ENCODE measurements at regions not wholly inside any gene's neighbourhood (a gene's known extent, or its start where the extent isn't known, plus 50 kb on each side); places are given as distances from the start of the nearest gene placed in this dataset.

- Mint-ChIP-seq H3K27me3 (peaks cover 0 to 7% of the 10 kb centered on the region in 2 donors), H3K36me3 (no peaks in the 10 kb centered on the region), H3K4me3 (no peak overlapping the region), H3K9me3 (peaks cover 0 to 2% of the 10 kb centered on the region in 2 donors), H3K27ac (no peak overlapping the region), H3K4me1 (no peaks in the 10 kb centered on the region)
- no peak for ATAC-seq (replicated peaks)
- DNase-seq = no peak
These were observed 390.4 kb upstream of the KIF2A start for GRCh38 chr5:61915646-61916045.

- DNase-seq (no peak), ATAC-seq (replicated peaks) (no peak)
- peaks cover 0 to 2% of the 10 kb centered on the region in 2 donors for H3K9me3 Mint-ChIP-seq
- H3K36me3 Mint-ChIP-seq = no peaks in the 10 kb centered on the region
- H3K27me3 Mint-ChIP-seq = peaks cover 0 to 7% of the 10 kb centered on the region in 2 donors
- H3K27ac Mint-ChIP-seq = no peak overlapping the region
- no peaks in the 10 kb centered on the region for H3K4me1 Mint-ChIP-seq
- H3K4me3 Mint-ChIP-seq = no peak overlapping the region
These were observed 389.1 kb upstream of the KIF2A start for GRCh38 chr5:61916621-61917620.

- Mint-ChIP-seq H3K27ac (no peak overlapping the region), H3K36me3 (no peaks in the 10 kb centered on the region), H3K9me3 (no peaks in the 10 kb centered on the region), H3K4me3 (no peak overlapping the region), H3K27me3 (peaks cover 0 to 7% of the 10 kb centered on the region in 2 donors), H3K4me1 (no peaks in the 10 kb centered on the region)
- ATAC-seq (replicated peaks) (no peak), DNase-seq (no peak)
These were observed 387.4 kb upstream of the KIF2A start for GRCh38 chr5:61918611-61919010.

GRCh38 chr5:61919920-61920319 lies 386.1 kb upstream of the KIF2A start:
- Mint-ChIP-seq H3K36me3 (no peaks in the 10 kb centered on the region), H3K4me1 (no peaks in the 10 kb centered on the region), H3K27ac (no peak overlapping the region), H3K9me3 (no peaks in the 10 kb centered on the region), H3K4me3 (no peak overlapping the region), H3K27me3 (peaks cover under 1 to 7% of the 10 kb centered on the region in 2 donors)
- ATAC-seq (replicated peaks) (no peak), DNase-seq (no peak)

GRCh38 chr5:61924251-61924650 lies 381.8 kb upstream of the KIF2A start:
- no peaks in the 10 kb centered on the region for H3K36me3 Mint-ChIP-seq
- DNase-seq = no peak

GRCh38 chr5:61926911-61927310 lies 379.1 kb upstream of the KIF2A start:
- no peak for DNase-seq
- H3K4me1 Mint-ChIP-seq = no peaks in the 10 kb centered on the region
- no peaks in the 10 kb centered on the region for H3K9me3 Mint-ChIP-seq
- no peak overlapping the region for H3K27ac Mint-ChIP-seq
- H3K27me3 Mint-ChIP-seq = peaks cover 4 to 14% of the 10 kb centered on the region in 2 donors
- H3K36me3 Mint-ChIP-seq = no peaks in the 10 kb centered on the region
- ATAC-seq (replicated peaks) = no peak
- H3K4me3 Mint-ChIP-seq = no peak overlapping the region

More at GRCh38 chr5:61924251-61924650, 381.8 kb upstream of the KIF2A start:
- Mint-ChIP-seq H3K27ac (no peak overlapping the region), H3K9me3 (no peaks in the 10 kb centered on the region), H3K4me1 (no peaks in the 10 kb centered on the region), H3K27me3 (peaks cover 8 to 14% of the 10 kb centered on the region in 2 donors), H3K4me3 (no peak overlapping the region)
- no peak for ATAC-seq (replicated peaks)

GRCh38 chr5:61931236-61931635 lies 374.8 kb upstream of the KIF2A start:
- DNase-seq (no peak), ATAC-seq (replicated peaks) (peak in 1 of 2 donors; percentile 23)
- Mint-ChIP-seq H3K4me1 (no peaks in the 10 kb centered on the region), H3K36me3 (no peaks in the 10 kb centered on the region), H3K27me3 (peaks cover 1 to 2% of the 10 kb centered on the region in 2 donors), H3K4me3 (no peak overlapping the region), H3K27ac (no peak overlapping the region), H3K9me3 (no peaks in the 10 kb centered on the region)

GRCh38 chr5:61933787-61934626 lies 372.0 kb upstream of the KIF2A start:
- Mint-ChIP-seq H3K4me1 (no peaks in the 10 kb centered on the region), H3K9me3 (no peaks in the 10 kb centered on the region), H3K27ac (no peak overlapping the region), H3K36me3 (no peaks in the 10 kb centered on the region), H3K4me3 (no peak overlapping the region), H3K27me3 (no peaks in the 10 kb centered on the region)
- DNase-seq (peak; percentile 6), ATAC-seq (replicated peaks) (peak; percentile 69 to 73)

- no peaks in the 10 kb centered on the region for H3K9me3 Mint-ChIP-seq
- DNase-seq (no peak), ATAC-seq (replicated peaks) (no peak)
- no peaks in the 10 kb centered on the region for H3K4me1 Mint-ChIP-seq
- H3K27me3 Mint-ChIP-seq = peaks cover 0 to 4% of the 10 kb centered on the region in 2 donors
- no peak overlapping the region for H3K4me3 Mint-ChIP-seq
- no peak overlapping the region for H3K27ac Mint-ChIP-seq
- no peaks in the 10 kb centered on the region for H3K36me3 Mint-ChIP-seq
These were observed 364.4 kb upstream of the KIF2A start for GRCh38 chr5:61941637-61942036.

- H3K27me3 Mint-ChIP-seq = peaks cover 0 to 4% of the 10 kb centered on the region in 2 donors
- no peak overlapping the region for H3K27ac Mint-ChIP-seq
- H3K4me3 Mint-ChIP-seq = no peak overlapping the region
- DNase-seq = no peak
- no peaks in the 10 kb centered on the region for H3K36me3 Mint-ChIP-seq
- no peaks in the 10 kb centered on the region for H3K9me3 Mint-ChIP-seq
- no peak for ATAC-seq (replicated peaks)
- no peaks in the 10 kb centered on the region for H3K4me1 Mint-ChIP-seq
These were observed 363.4 kb upstream of the KIF2A start for GRCh38 chr5:61942462-61943049.

GRCh38 chr5:61943713-61944112 lies 362.3 kb upstream of the KIF2A start:
- H3K4me3 Mint-ChIP-seq = no peak overlapping the region
- H3K36me3 Mint-ChIP-seq = no peaks in the 10 kb centered on the region
- DNase-seq (no peak), ATAC-seq (replicated peaks) (no peak)
- no peaks in the 10 kb centered on the region for H3K4me1 Mint-ChIP-seq
- H3K27me3 Mint-ChIP-seq = peaks cover 0 to 4% of the 10 kb centered on the region in 2 donors
- no peaks in the 10 kb centered on the region for H3K9me3 Mint-ChIP-seq
- no peak overlapping the region for H3K27ac Mint-ChIP-seq

GRCh38 chr5:61948151-61948550 lies 357.9 kb upstream of the KIF2A start:
- ATAC-seq (replicated peaks) = no peak
- no peak overlapping the region for H3K4me3 Mint-ChIP-seq
- no peaks in the 10 kb centered on the region for H3K4me1 Mint-ChIP-seq
- no peak overlapping the region for H3K27ac Mint-ChIP-seq
- peaks cover 0 to 4% of the 10 kb centered on the region in 2 donors for H3K27me3 Mint-ChIP-seq
- H3K9me3 Mint-ChIP-seq = peaks cover 0 to 2% of the 10 kb centered on the region in 2 donors
- no peak for DNase-seq
- H3K36me3 Mint-ChIP-seq = no peaks in the 10 kb centered on the region

- Mint-ChIP-seq H3K9me3 (peaks cover 0 to 2% of the 10 kb centered on the region in 2 donors), H3K4me1 (no peaks in the 10 kb centered on the region), H3K36me3 (no peaks in the 10 kb centered on the region), H3K27ac (no peak overlapping the region), H3K4me3 (no peak overlapping the region), H3K27me3 (peaks cover 0 to 4% of the 10 kb centered on the region in 2 donors)
- ATAC-seq (replicated peaks) (no peak), DNase-seq (no peak)
These were observed 356.8 kb upstream of the KIF2A start for GRCh38 chr5:61949054-61949678.
